SK-N-SH (cell line): ENCODE measurements at regions not wholly inside any gene's neighbourhood (a gene's known extent, or its start where the extent isn't known, plus 50 kb on each side); places are given as distances from the start of the nearest gene placed in this dataset.

Source experiments
- CTCF ChIA-PET: fragments of 300-600, 350-600 bp; formaldehyde crosslinking; extraction: SDS; loops from one replicate; lab custom pipeline; 2021; lab: Yijun Ruan, JAX
- POLR2A ChIA-PET: fragments of 350-600 bp; sonication (Branson Sonifier 250); formaldehyde crosslinking; extraction: SDS; loops from one replicate; lab custom pipeline; 2020; ENCODE audit warnings: antibody characterized with exemption, inconsistent platforms; lab: Yijun Ruan, JAX
- DNase-seq: peaks from one replicate; pipeline ENCODE4 v3.0.0; 2012
- H2AFZ ChIP-seq: fragments of 200-600 bp; sonication (generic); 2 replicates; pipeline ENCODE4 v1.8.1; 2016; ENCODE audit warnings: antibody characterized with exemption, mild to moderate bottlenecking, low read depth
- H3F3A ChIP-seq: fragments of 200-600 bp; sonication (generic); replicated peaks from 2 replicates; pipeline ENCODE3; 2016; ENCODE audit warnings: antibody characterized with exemption, mild to moderate bottlenecking; ENCODE audit not compliant: insufficient read depth
- H3K27ac ChIP-seq, 2 experiments: fragments of 200-500 bp in 1 of 2; fragments of 200-600 bp in 1 of 2; sonication (Bioruptor generic) in 1 of 2; sonication (generic), shearing (Covaris generic) in 1 of 2; 2 replicates each; pipeline versions ENCODE4 v1.5.1 to v1.6.1; 2014 to 2016; ENCODE audit warnings: low read depth in 2 of 2, inconsistent platforms in 1 of 2, low read length in 1 of 2, mild to moderate bottlenecking in 1 of 2, mixed read lengths in 1 of 2
- H3K27me3 ChIP-seq: fragments of 200-600 bp; sonication (generic), shearing (Covaris generic); 2 replicates; pipeline ENCODE4 v1.6.1; 2016; ENCODE audit warnings: mixed run types; ENCODE audit not compliant: insufficient read depth
- H3K36me3 ChIP-seq, 2 experiments: fragments of 200-500 bp in 1 of 2; fragments of 200-600 bp in 1 of 2; sonication (Bioruptor generic) in 1 of 2; sonication (generic) in 1 of 2; replicated peaks in 1 of 2; 2 replicates each; pipeline versions ENCODE3 to v1.5.1; 2014 to 2016; ENCODE audit warnings: low read length in 1 of 2, mild to moderate bottlenecking in 1 of 2; ENCODE audit not compliant: insufficient read depth in 2 of 2, control insufficient read depth in 1 of 2
- H3K4me1 ChIP-seq, 2 experiments: fragments of 200-500 bp in 1 of 2; fragments of 200-600 bp in 1 of 2; sonication (Bioruptor generic) in 1 of 2; sonication (generic), shearing (Covaris generic) in 1 of 2; 2 replicates each; pipeline versions ENCODE4 v1.5.1 to v1.6.1; 2014 to 2016; ENCODE audit warnings: low read depth in 1 of 2, low read length in 1 of 2, mixed run types in 1 of 2; ENCODE audit not compliant: insufficient read depth in 2 of 2, control insufficient read depth in 1 of 2
- H3K4me2 ChIP-seq: fragments of 200-600 bp; sonication (generic), shearing (Covaris generic); 2 replicates; pipeline ENCODE4 v1.6.1; 2017; ENCODE audit warnings: mixed run types
- H3K4me3 ChIP-seq, 2 experiments: fragments of 200-500 bp in 1 of 2; fragments of 200-600 bp in 1 of 2; sonication (Bioruptor generic) in 1 of 2; sonication (generic), shearing (Covaris generic) in 1 of 2; 2 replicates each; pipeline versions ENCODE4 v1.5.1 to v1.8.1; 2014 to 2016; ENCODE audit warnings: low read depth in 2 of 2, inconsistent platforms in 1 of 2, low read length in 1 of 2, mild to moderate bottlenecking in 1 of 2, mixed read lengths in 1 of 2, moderate library complexity in 1 of 2
- H3K79me2 ChIP-seq: fragments of 200-600 bp; sonication (generic); 2 replicates; pipeline ENCODE4 v1.8.1; 2017; ENCODE audit warnings: mild to moderate bottlenecking; ENCODE audit not compliant: insufficient read depth
- H3K9ac ChIP-seq: fragments of 200-600 bp; sonication (generic); 2 replicates; pipeline ENCODE4 v1.6.1; 2017; ENCODE audit warnings: mixed run types
- H3K9me2 ChIP-seq: fragments of 200-600 bp; sonication (generic); 2 replicates; pipeline ENCODE4 v1.6.1; 2017; ENCODE audit warnings: mixed run types
- H3K9me3 ChIP-seq: fragments of 200-600 bp; sonication (generic); 2 replicates; pipeline ENCODE4 v1.6.1; 2017; ENCODE audit warnings: mixed run types, mild to moderate bottlenecking, moderate library complexity
- H4K20me1 ChIP-seq: fragments of 200-600 bp; sonication (generic); 2 replicates; pipeline ENCODE4 v1.6.1; 2017; ENCODE audit warnings: mild to moderate bottlenecking, mixed run types; ENCODE audit not compliant: insufficient read depth
- CHD2 ChIP-seq: fragments of 150-350 bp; IDR thresholded peaks from 2 replicates; pipeline ENCODE4 v1.6.1; 2018; ENCODE audit warnings: low read length; ENCODE audit not compliant: partially characterized antibody
- ELF1 ChIP-seq: IDR thresholded peaks from 2 replicates; pipeline ENCODE4 v1.4.0; 2012
- EP300 ChIP-seq, 2 experiments: IDR thresholded peaks; 2 replicates each; pipeline versions ENCODE4 v1.4.0 to v1.6.1; 2012; ENCODE audit warnings: borderline replicate concordance in 1 of 2, low read depth in 1 of 2, low read length in 1 of 2
- FOSL2 ChIP-seq: IDR thresholded peaks from 2 replicates; pipeline ENCODE4 v1.4.0; 2012; ENCODE audit warnings: low read depth, mild to moderate bottlenecking, moderate library complexity, borderline replicate concordance
- FOXM1 ChIP-seq: IDR thresholded peaks from 2 replicates; pipeline ENCODE4 v1.4.0; 2012; ENCODE audit warnings: low read depth, mild to moderate bottlenecking
- GABPA ChIP-seq: IDR thresholded peaks from 2 replicates; pipeline ENCODE4 v1.4.0; 2012; ENCODE audit warnings: low read depth, mild to moderate bottlenecking
- JUND ChIP-seq: IDR thresholded peaks from 2 replicates; pipeline ENCODE4 v1.4.0; 2012
- MEF2A ChIP-seq: IDR thresholded peaks from 2 replicates; pipeline ENCODE4 v1.4.0; 2012; ENCODE audit warnings: low read depth, borderline replicate concordance
- NFIC ChIP-seq: IDR thresholded peaks from 2 replicates; pipeline ENCODE4 v1.4.0; 2012; ENCODE audit warnings: borderline replicate concordance
- NRF1 ChIP-seq: IDR thresholded peaks from 2 replicates; pipeline ENCODE4 v1.6.1; 2012; ENCODE audit warnings: low read depth, mild to moderate bottlenecking, low read length
- POLR2AphosphoS5 ChIP-seq: IDR thresholded peaks from 2 replicates; pipeline ENCODE4 v1.6.1; 2012; ENCODE audit warnings: low read depth, low read length
- RCOR1 ChIP-seq: fragments of 150-350 bp; IDR thresholded peaks from 2 replicates; pipeline ENCODE4 v1.6.1; 2017; ENCODE audit warnings: antibody characterized with exemption, low read length
- RFX5 ChIP-seq: IDR thresholded peaks from 2 replicates; pipeline ENCODE4 v1.6.1; 2012; ENCODE audit warnings: mild to moderate bottlenecking, improper control_type of control experiment, low read length
- RXRA ChIP-seq: IDR thresholded peaks from 2 replicates; pipeline ENCODE4 v1.4.0; 2012; ENCODE audit warnings: low read depth, mild to moderate bottlenecking, borderline replicate concordance
- SIN3A ChIP-seq: IDR thresholded peaks from 2 replicates; pipeline ENCODE4 v1.6.1; 2012; ENCODE audit warnings: low read depth, mild to moderate bottlenecking, low read length, moderate library complexity, borderline replicate concordance
- SMC3 ChIP-seq: IDR thresholded peaks from 2 replicates; pipeline ENCODE4 v1.6.1; 2012; ENCODE audit warnings: low read depth, low read length, improper control_type of control experiment
- TAF1 ChIP-seq: IDR thresholded peaks from 2 replicates; pipeline ENCODE4 v1.6.1; 2012; ENCODE audit warnings: low read depth, mild to moderate bottlenecking, low read length, moderate library complexity, borderline replicate concordance
- TCF12 ChIP-seq: IDR thresholded peaks from 2 replicates; pipeline ENCODE4 v1.4.0; 2012
- TEAD4 ChIP-seq: IDR thresholded peaks from 2 replicates; pipeline ENCODE4 v1.4.0; 2012; ENCODE audit warnings: mild to moderate bottlenecking, borderline replicate concordance; ENCODE audit not compliant: insufficient read depth
- WGBS: methylation state at CpG from one replicate; pipeline ENCODE4 v1.1.6; 2017; ENCODE audit warnings: low lambda C conversion rate; 5-methylcytosine and 5-hydroxymethylcytosine counted together
- TF ChIP-seq, protein P1 (sequence below): fragments of 150-350 bp; IDR thresholded peaks from 2 replicates; pipeline ENCODE4 v1.6.1; 2017; ENCODE audit warnings: antibody characterized with exemption, low read length, low read depth, borderline replicate concordance
- TF ChIP-seq, protein P2 (sequence below): IDR thresholded peaks from 2 replicates; pipeline ENCODE4 v1.4.0; 2012; ENCODE audit warnings: low read depth
- TF ChIP-seq, protein P3 (sequence below): fragments of 200-600 bp; sonication (generic); IDR thresholded peaks from 2 replicates; pipeline ENCODE4 v1.6.1; 2017; ENCODE audit warnings: antibody characterized with exemption, mild to moderate bottlenecking, moderate library complexity
- TF ChIP-seq, protein P4 (sequence below): IDR thresholded peaks from 2 replicates; pipeline ENCODE4 v1.4.0; 2012; ENCODE audit warnings: low read depth, borderline replicate concordance
- TF ChIP-seq, protein P5 (sequence below): IDR thresholded peaks from 2 replicates; pipeline ENCODE4; 2012

DNA sequence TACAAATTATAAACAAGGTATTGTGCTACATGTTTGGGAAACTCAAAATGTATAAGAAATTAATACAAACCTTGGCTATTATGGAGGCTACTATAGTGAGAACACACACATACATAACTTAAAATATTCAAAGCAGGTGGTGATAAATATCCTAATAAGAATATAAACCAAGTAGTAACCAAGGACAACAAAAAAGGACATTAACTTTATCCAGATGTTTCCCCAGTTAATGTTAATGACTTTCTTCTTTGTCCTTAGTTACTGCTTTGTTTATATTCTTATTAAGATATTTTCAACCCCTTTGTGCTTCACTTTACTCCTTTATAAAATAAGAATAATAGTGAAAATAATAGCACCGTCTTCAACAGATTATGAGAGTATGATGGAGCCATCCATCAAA, 241.6 kb downstream of the CALCRL start:
- Histone ChIP-seq H2AFZ (no peak overlapping the region), H3K9me2 (no peaks in the 10 kb centered on the region), H3K4me2 (no peak overlapping the region), H4K20me1 (no peaks in the 10 kb centered on the region), H3K27ac (no peak overlapping the region), H3K9me3 (no peaks in the 10 kb centered on the region), H3K4me3 (no peak overlapping the region), H3K27me3 (no peaks in the 10 kb centered on the region), H3K36me3 (no peaks in the 10 kb centered on the region), H3K4me1 (peaks cover 0 to 2% of the 10 kb centered on the region in 2 experiments; a peak in 2 of 4 replicates), H3K79me2 (no peaks in the 10 kb centered on the region), H3K9ac (no peak overlapping the region), H3F3A (no peaks in the 10 kb centered on the region)
- POLR2A ChIA-PET: no interaction called here
- WGBS: 70% methylated on average over 1 of the region's 1 CpG
- TF ChIP-seq EP300 (IDR thresholded peaks at IDR 0.05; ENCODE audit: borderline replicate concordance in 1 of 2, low read depth in 1 of 2, low read length in 1 of 2) (no peak), CHD2 (no peak), ELF1 (no peak), RXRA (no peak), TCF12 (no peak), NFIC (no peak), SIN3A (no peak), GABPA (no peak), TAF1 (no peak)
- TF ChIP-seq, protein P1, sequence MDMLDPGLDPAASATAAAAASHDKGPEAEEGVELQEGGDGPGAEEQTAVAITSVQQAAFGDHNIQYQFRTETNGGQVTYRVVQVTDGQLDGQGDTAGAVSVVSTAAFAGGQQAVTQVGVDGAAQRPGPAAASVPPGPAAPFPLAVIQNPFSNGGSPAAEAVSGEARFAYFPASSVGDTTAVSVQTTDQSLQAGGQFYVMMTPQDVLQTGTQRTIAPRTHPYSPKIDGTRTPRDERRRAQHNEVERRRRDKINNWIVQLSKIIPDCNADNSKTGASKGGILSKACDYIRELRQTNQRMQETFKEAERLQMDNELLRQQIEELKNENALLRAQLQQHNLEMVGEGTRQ: no peak
- no peak for DNase-seq
- CTCF ChIA-PET: no interaction called here

DNA sequence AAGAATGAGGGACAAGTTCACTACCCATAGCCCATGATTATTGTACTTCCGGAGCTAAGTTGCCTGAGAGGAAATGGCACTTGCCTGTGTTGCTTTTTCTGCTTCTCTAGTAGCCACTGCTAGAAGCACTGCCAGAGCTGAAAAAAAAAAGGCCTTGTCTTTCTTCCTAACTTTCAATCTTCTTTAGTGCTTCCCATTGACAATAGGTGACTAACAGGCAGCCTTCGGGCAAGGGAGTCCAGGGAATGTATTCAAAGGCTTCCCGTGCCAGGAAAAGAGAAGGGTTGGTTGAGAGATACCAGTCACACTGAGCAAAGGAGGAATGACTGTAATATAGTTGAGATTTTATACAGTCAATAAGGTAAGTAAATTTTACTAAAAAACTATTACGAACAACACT, 242.0 kb downstream of the CALCRL start:
- Histone ChIP-seq H3K27ac (no peak overlapping the region), H3K79me2 (no peaks in the 10 kb centered on the region), H3K4me2 (no peak overlapping the region), H3K9me3 (no peaks in the 10 kb centered on the region), H3K27me3 (no peaks in the 10 kb centered on the region), H3K9me2 (no peaks in the 10 kb centered on the region), H3F3A (no peaks in the 10 kb centered on the region), H3K4me1 (peaks cover 0 to 2% of the 10 kb centered on the region in 2 experiments; a peak in 2 of 4 replicates), H2AFZ (no peak overlapping the region), H4K20me1 (no peaks in the 10 kb centered on the region), H3K9ac (no peak overlapping the region), H3K36me3 (no peaks in the 10 kb centered on the region), H3K4me3 (no peak overlapping the region)
- 53% methylated on average over 4 of the region's 4 CpGs for WGBS
- no peak for DNase-seq
- TF ChIP-seq RCOR1: no peak
- TF ChIP-seq MEF2A: no peak
- no peak for TF ChIP-seq FOSL2
- no peak for TF ChIP-seq RFX5
- TF ChIP-seq EP300 (IDR thresholded peaks at IDR 0.05; ENCODE audit: borderline replicate concordance in 1 of 2, low read depth in 1 of 2, low read length in 1 of 2): no peak
- TF ChIP-seq, protein P2, sequence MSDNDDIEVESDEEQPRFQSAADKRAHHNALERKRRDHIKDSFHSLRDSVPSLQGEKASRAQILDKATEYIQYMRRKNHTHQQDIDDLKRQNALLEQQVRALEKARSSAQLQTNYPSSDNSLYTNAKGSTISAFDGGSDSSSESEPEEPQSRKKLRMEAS: no peak
- TF ChIP-seq NRF1: no peak
- no peak for TF ChIP-seq GABPA
- TF ChIP-seq, protein P1: no peak
- TF ChIP-seq, protein P3, sequence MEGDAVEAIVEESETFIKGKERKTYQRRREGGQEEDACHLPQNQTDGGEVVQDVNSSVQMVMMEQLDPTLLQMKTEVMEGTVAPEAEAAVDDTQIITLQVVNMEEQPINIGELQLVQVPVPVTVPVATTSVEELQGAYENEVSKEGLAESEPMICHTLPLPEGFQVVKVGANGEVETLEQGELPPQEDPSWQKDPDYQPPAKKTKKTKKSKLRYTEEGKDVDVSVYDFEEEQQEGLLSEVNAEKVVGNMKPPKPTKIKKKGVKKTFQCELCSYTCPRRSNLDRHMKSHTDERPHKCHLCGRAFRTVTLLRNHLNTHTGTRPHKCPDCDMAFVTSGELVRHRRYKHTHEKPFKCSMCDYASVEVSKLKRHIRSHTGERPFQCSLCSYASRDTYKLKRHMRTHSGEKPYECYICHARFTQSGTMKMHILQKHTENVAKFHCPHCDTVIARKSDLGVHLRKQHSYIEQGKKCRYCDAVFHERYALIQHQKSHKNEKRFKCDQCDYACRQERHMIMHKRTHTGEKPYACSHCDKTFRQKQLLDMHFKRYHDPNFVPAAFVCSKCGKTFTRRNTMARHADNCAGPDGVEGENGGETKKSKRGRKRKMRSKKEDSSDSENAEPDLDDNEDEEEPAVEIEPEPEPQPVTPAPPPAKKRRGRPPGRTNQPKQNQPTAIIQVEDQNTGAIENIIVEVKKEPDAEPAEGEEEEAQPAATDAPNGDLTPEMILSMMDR: no peak
- no peak for TF ChIP-seq FOXM1
- no peak for TF ChIP-seq SMC3
- no peak for TF ChIP-seq TEAD4
- TF ChIP-seq, protein P4, sequence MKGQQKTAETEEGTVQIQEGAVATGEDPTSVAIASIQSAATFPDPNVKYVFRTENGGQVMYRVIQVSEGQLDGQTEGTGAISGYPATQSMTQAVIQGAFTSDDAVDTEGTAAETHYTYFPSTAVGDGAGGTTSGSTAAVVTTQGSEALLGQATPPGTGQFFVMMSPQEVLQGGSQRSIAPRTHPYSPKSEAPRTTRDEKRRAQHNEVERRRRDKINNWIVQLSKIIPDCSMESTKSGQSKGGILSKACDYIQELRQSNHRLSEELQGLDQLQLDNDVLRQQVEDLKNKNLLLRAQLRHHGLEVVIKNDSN: no peak
- TF ChIP-seq, protein P5, sequence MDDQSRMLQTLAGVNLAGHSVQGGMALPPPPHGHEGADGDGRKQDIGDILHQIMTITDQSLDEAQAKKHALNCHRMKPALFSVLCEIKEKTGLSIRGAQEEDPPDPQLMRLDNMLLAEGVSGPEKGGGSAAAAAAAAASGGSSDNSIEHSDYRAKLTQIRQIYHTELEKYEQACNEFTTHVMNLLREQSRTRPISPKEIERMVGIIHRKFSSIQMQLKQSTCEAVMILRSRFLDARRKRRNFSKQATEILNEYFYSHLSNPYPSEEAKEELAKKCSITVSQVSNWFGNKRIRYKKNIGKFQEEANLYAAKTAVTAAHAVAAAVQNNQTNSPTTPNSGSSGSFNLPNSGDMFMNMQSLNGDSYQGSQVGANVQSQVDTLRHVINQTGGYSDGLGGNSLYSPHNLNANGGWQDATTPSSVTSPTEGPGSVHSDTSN: no peak
- TF ChIP-seq POLR2AphosphoS5: no peak
- no peak for TF ChIP-seq JUND
- CTCF ChIA-PET: no interaction called here
- POLR2A ChIA-PET: no interaction called here
